ENCODE measurements at regions not wholly inside any gene's neighbourhood (a gene's known extent, or its start where the extent isn't known, plus 50 kb on each side); places are given as distances from the start of the nearest gene placed in this dataset.

DNA sequence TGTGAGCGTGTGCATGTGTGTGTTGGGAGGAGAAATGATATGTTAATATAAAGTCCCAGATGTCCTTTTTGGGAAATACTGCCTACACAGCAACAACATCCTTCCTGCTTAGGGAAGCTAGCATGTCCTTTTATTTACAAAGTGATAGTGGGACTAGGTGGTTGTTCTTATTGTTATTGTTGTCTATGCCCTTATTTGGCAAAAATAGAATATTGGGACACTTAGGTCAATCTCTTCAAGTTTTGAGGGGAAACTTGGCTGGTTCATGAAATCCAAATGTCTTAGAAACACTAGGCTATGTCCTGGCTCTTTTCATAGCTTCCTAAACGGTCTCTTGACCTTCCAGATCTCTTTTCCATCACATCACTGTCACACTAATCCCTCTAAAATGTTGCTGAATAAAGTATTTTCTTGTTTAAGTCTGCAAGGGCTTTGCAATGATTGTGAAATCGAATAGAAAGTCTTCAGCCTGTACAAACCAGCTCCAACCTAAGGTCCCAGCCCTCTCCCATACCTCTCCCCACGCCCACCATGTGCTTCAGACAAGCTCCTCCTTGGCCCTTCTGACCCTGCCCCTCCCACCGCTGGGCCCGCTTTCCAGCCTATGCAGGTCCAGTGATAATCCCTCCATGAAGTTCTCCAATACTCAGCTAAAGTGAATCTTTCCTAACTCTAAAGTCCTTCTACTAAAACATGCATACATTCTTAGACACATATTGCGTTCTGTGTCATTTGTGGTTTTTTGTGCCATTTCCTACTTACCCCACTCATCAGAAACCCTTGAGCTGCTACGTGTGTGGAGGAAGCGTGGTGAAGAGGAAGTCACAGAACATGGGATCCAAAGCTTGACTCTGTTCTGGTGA, 205.1 kb downstream of the LY86 start:
- H3K9me3 ChIP-seq (ENCODE audit: low read length) = no peaks in the 10 kb centered on the region
- no peaks in the 10 kb centered on the region for H3K36me3 ChIP-seq (ENCODE audit: insufficient read depth, low read length)
- no peak overlapping the region for H3K4me3 ChIP-seq (ENCODE audit: low read depth in 1 of 2, low read length in 2 of 2)
- no peaks in the 10 kb centered on the region for H3K4me1 ChIP-seq (ENCODE audit: insufficient read depth, low read length)
- no peak overlapping the region for H3K9ac ChIP-seq (ENCODE audit: low read length)
- H3K27me3 ChIP-seq (ENCODE audit: control insufficient read depth in 1 of 2, insufficient read depth in 2 of 2, low read length in 2 of 2) = no peaks in the 10 kb centered on the region
- H3K27ac ChIP-seq (ENCODE audit: low read depth, low read length) = no peak overlapping the region

DNA sequence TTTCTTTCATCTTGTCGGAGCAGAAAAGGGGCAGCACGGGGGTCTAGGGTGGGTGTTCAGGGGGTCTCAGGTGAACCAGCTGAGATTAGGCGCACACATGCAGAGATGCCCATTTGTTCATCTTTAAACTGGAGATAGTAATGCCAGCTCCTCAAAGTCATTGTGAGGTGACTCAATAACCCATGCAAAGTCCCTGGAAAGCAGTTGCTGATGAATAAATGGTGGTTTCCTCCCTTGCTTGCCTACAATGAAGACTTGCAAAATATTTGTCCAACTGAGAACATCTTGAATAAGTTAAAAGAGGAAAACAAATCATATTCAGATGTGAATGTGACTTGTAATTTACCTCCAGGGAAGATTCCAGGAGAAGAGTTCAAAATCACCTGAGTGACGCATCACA, 206.9 kb downstream of the LY86 start:
- Histone ChIP-seq H3K36me3 (ENCODE audit: insufficient read depth, low read length) (no peaks in the 10 kb centered on the region), H3K27ac (ENCODE audit: low read depth, low read length) (no peak overlapping the region), H3K4me3 (ENCODE audit: low read depth in 1 of 2, low read length in 2 of 2) (no peak overlapping the region), H3K27me3 (ENCODE audit: control insufficient read depth in 1 of 2, insufficient read depth in 2 of 2, low read length in 2 of 2) (no peaks in the 10 kb centered on the region), H3K9ac (ENCODE audit: low read length) (no peak overlapping the region), H3K9me3 (ENCODE audit: low read length) (no peaks in the 10 kb centered on the region), H3K4me1 (ENCODE audit: insufficient read depth, low read length) (no peaks in the 10 kb centered on the region)

DNA sequence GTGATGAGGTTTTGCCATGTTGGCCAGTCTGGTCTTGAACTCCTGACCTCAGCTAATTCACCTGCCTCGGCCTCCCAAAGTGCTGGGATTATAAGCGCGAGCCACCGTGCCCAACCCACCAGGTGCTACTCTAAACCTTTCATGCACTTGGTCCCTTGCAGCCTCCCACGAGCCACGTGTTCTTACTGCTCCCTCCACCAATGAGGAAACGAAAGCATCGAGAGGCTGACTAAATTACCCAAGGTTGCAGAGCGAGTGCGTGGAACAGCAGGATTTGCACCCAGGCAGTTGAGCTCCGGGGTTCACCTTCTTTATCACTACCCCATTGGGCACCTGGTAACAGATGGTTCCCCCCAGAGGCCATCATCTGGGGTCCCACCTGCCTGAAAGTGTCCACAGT, 208.3 kb downstream of the LY86 start:
- H3K27me3 ChIP-seq (ENCODE audit: control insufficient read depth in 1 of 2, insufficient read depth in 2 of 2, low read length in 2 of 2) = no peaks in the 10 kb centered on the region
- no peak overlapping the region for H3K9ac ChIP-seq (ENCODE audit: low read length)
- no peak overlapping the region for H3K4me3 ChIP-seq (ENCODE audit: low read depth in 1 of 2, low read length in 2 of 2)
- no peaks in the 10 kb centered on the region for H3K4me1 ChIP-seq (ENCODE audit: insufficient read depth, low read length)
- H3K9me3 ChIP-seq (ENCODE audit: low read length) = no peaks in the 10 kb centered on the region
- no peaks in the 10 kb centered on the region for H3K36me3 ChIP-seq (ENCODE audit: insufficient read depth, low read length)
- H3K27ac ChIP-seq (ENCODE audit: low read depth, low read length) = no peak overlapping the region

DNA sequence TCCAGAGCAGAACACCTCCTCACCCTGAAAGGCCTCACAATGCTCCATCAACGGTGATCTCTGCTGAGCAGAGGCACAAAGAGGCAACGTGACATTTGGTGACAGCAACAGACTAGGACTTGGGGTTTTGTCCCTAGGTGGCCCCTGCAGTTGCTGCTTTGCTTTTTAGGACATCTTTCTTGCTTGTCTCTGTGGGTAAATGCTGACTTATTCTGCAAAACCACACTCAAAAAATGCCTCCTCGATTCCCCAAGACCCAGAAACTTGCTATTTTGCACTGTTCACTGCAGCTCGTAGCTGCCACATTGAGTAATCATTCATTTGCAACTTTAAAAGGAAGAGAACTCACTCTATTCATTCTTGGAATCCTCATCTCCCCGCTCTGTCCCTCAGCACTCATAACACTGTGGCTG, 209.9 kb downstream of the LY86 start:
- H3K9me3 ChIP-seq (ENCODE audit: low read length) = no peaks in the 10 kb centered on the region
- H3K27ac ChIP-seq (ENCODE audit: low read depth, low read length) = no peak overlapping the region
- no peak overlapping the region for H3K4me3 ChIP-seq (ENCODE audit: low read depth in 1 of 2, low read length in 2 of 2)
- H3K27me3 ChIP-seq (ENCODE audit: control insufficient read depth in 1 of 2, insufficient read depth in 2 of 2, low read length in 2 of 2) = no peaks in the 10 kb centered on the region
- H3K36me3 ChIP-seq (ENCODE audit: insufficient read depth, low read length) = no peaks in the 10 kb centered on the region
- no peak overlapping the region for H3K9ac ChIP-seq (ENCODE audit: low read length)
- no peaks in the 10 kb centered on the region for H3K4me1 ChIP-seq (ENCODE audit: insufficient read depth, low read length)

DNA sequence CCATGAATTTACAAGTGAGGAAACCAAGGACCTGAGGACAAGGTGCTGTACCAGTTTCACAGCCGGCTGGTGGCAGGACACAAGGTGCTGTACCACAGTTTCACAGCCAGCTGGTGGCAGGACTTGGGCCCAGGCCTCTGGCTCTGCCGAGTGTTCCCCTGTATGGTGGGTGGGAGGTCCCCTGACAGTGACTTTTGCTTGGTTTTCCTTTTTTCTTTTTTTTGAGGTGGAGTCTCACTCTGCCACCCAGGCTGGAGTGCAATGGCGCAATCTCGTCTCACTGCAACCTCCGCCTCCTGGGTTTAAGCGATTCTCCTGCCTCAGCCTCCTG, 212.4 kb downstream of the LY86 start:
- Histone ChIP-seq H3K9ac (ENCODE audit: low read length) (no peak overlapping the region), H3K9me3 (ENCODE audit: low read length) (no peaks in the 10 kb centered on the region), H3K27me3 (ENCODE audit: control insufficient read depth in 1 of 2, insufficient read depth in 2 of 2, low read length in 2 of 2) (no peaks in the 10 kb centered on the region), H3K36me3 (ENCODE audit: insufficient read depth, low read length) (no peaks in the 10 kb centered on the region), H3K4me3 (ENCODE audit: low read depth in 1 of 2, low read length in 2 of 2) (no peak overlapping the region), H3K27ac (ENCODE audit: low read depth, low read length) (no peak overlapping the region), H3K4me1 (ENCODE audit: insufficient read depth, low read length) (no peaks in the 10 kb centered on the region)

DNA sequence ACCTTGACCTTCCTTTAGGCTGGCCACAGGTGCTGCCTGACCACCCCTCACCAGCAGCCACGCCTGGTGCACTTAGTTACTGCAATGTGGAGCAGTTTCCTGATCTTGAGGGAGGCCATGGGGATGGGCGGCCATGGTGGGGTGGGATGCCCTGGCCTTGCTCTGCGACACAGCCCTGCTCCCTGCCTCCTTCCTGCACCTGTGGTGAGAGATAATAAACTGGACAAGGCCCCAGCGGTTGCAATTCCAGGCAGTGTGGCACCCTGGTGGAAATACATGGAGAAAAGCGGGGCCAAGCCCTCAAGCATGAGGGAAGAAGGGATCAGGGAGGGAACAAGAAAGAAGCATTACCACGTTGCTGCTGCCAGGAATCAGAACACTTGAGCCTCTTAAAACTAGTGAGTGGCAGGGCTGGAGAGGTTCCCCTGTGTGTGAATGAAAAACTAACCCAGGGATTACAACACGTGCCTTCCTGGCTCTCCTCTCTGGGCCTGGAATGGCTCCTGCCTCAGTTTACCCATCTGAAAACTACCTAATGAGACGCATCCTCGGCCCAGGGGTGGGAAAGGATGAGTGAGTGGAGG, 213.2 kb downstream of the LY86 start:
- Histone ChIP-seq H3K4me3 (ENCODE audit: low read depth in 1 of 2, low read length in 2 of 2) (no peak overlapping the region), H3K4me1 (ENCODE audit: insufficient read depth, low read length) (no peaks in the 10 kb centered on the region), H3K27ac (ENCODE audit: low read depth, low read length) (no peak overlapping the region), H3K9ac (ENCODE audit: low read length) (no peak overlapping the region), H3K36me3 (ENCODE audit: insufficient read depth, low read length) (no peaks in the 10 kb centered on the region), H3K9me3 (ENCODE audit: low read length) (no peaks in the 10 kb centered on the region), H3K27me3 (ENCODE audit: control insufficient read depth in 1 of 2, insufficient read depth in 2 of 2, low read length in 2 of 2) (no peaks in the 10 kb centered on the region)

DNA sequence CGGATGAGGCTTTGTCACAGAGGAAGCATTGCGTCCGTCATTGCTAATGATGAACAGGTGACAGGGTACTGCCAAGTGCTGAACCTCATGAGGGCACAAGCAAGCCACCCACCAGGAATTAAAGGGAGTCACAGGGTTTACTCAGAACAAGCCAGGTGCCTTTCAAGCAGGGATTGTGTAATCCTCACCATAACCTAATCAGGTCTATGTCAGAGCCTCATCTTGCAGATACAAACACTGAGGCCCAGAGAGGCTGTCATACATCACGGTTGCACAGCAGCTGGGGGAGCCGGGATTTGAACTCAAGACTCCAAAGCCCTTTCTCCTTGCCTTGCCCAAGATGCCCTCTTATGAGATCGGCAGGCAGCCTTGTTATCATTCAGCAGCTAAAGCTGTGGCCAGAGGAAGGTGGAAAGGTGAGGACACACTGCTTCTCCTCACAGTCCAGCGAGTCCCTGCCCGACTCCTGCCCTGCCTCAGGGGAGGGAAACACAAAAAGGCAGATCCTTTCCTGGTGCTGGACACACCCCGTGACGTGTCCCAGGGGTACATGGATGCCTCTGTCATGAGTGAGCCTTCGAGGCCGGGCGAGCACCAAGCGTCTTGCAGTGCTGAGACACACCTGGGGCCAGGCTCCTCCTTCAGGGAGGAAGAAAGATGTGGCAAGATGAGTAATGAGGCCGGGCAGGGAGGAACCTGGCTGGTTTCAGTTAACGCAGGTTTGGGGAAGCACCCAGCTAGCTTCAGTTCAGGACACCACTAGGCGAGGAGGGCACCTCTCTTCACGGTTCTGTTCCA, 214.9 kb downstream of the LY86 start:
- H3K4me3 ChIP-seq (ENCODE audit: low read depth in 1 of 2, low read length in 2 of 2) = no peak overlapping the region
- no peaks in the 10 kb centered on the region for H3K36me3 ChIP-seq (ENCODE audit: insufficient read depth, low read length)
- H3K4me1 ChIP-seq (ENCODE audit: insufficient read depth, low read length) = no peaks in the 10 kb centered on the region
- no peaks in the 10 kb centered on the region for H3K27me3 ChIP-seq (ENCODE audit: control insufficient read depth in 1 of 2, insufficient read depth in 2 of 2, low read length in 2 of 2)
- H3K27ac ChIP-seq (ENCODE audit: low read depth, low read length) = no peak overlapping the region
- no peak overlapping the region for H3K9ac ChIP-seq (ENCODE audit: low read length)
- no peaks in the 10 kb centered on the region for H3K9me3 ChIP-seq (ENCODE audit: low read length)

DNA sequence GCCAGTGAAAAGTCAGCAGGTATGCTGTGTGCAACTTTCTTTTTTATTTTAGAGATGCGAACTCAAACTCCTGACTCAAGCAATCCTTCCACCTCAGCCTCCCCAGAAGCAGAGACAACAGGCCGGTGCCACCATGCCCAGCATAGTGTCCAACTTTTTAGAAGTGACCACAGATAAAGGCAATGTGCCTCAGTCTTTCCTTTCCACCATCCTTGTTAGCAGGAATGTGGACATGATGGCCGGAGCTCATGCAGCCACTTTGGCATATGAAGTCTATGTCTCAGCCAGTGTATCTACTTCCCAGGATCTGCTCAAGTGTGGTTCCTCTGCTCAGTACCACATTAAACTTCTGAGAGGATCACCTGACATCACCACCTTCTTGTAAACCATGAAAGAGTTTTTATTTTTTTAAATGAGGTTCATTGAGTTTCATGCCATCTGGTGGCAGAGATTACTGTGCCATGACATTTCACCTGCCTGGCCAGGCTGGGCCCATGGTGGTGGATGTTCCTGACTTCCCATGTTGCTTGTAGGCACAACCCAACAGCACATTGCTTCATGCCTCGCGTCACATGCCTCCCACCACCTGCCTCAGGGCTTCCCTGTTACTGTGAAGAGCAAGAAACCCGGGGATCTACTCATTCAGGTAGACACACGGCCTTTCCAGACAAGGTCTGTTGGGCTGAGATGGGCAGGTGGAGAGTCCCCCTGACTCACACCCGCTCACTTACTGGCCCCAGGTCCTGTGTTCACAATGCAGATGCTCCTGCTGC, 216.5 kb downstream of the LY86 start:
- Histone ChIP-seq H3K4me1 (ENCODE audit: insufficient read depth, low read length) (no peaks in the 10 kb centered on the region), H3K36me3 (ENCODE audit: insufficient read depth, low read length) (no peaks in the 10 kb centered on the region), H3K9me3 (ENCODE audit: low read length) (no peaks in the 10 kb centered on the region), H3K27me3 (ENCODE audit: control insufficient read depth in 1 of 2, insufficient read depth in 2 of 2, low read length in 2 of 2) (no peaks in the 10 kb centered on the region), H3K9ac (ENCODE audit: low read length) (no peak overlapping the region), H3K4me3 (ENCODE audit: low read depth in 1 of 2, low read length in 2 of 2) (no peak overlapping the region), H3K27ac (ENCODE audit: low read depth, low read length) (no peak overlapping the region)

DNA sequence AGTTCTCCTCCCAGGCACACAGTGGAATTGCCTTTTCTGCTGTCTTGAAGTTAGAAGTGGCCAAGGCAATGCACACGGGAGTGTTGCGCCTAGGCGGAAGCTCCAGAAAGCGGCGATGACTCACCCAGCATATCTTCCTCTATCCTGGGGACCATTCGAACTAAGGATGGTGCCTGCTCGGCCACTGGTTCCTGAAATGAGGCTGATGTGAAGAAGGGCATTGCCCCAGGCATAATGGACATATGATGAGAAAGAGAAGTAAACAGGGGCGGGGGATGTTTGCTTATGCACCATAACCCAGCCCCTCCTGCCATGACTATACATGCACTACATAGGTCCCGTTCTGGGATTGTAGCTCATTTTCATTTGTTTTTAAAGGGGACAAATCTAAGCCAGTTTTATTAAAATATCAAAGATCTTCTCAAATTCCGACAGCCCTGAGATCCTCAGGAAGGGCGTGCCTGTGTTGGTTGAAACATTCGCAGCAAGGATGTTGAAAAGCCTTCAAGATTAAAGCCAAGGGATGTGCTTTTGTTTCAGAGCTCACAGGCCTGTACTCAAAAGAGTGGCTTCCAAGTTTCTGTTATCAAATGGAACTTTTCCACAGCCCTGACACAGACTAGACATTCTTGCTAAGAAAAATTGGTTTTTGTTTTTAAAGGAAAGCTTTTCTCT, 218.5 kb downstream of the LY86 start:
- H3K4me1 ChIP-seq (ENCODE audit: insufficient read depth, low read length) = no peaks in the 10 kb centered on the region
- H3K4me3 ChIP-seq (ENCODE audit: low read depth in 1 of 2, low read length in 2 of 2) = no peak overlapping the region
- no peaks in the 10 kb centered on the region for H3K9me3 ChIP-seq (ENCODE audit: low read length)
- no peak overlapping the region for H3K27ac ChIP-seq (ENCODE audit: low read depth, low read length)
- H3K27me3 ChIP-seq (ENCODE audit: control insufficient read depth in 1 of 2, insufficient read depth in 2 of 2, low read length in 2 of 2) = no peaks in the 10 kb centered on the region
- H3K9ac ChIP-seq (ENCODE audit: low read length) = no peak overlapping the region
- no peaks in the 10 kb centered on the region for H3K36me3 ChIP-seq (ENCODE audit: insufficient read depth, low read length)

DNA sequence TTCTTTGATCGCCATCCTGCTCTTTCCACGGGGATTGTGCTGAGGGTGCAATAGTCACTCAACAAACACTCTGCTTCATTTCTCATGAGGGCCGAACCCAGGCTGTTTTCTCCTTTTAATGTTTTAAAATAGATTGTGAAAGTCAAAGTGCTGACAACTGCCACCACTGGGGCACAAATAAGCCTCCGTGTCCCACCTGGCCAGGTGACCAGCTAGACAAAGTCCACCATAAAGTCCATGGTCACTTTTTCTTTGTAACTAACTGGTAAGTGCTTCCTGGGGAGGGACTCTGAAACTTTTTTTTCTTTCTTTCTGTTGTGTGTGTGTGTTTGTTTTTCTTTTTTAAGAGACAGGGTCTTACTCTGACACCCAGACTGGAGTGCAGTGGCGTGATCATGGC, 219.8 kb downstream of the LY86 start:
- Histone ChIP-seq H3K9me3 (ENCODE audit: low read length) (no peaks in the 10 kb centered on the region), H3K27me3 (ENCODE audit: control insufficient read depth in 1 of 2, insufficient read depth in 2 of 2, low read length in 2 of 2) (no peaks in the 10 kb centered on the region), H3K36me3 (ENCODE audit: insufficient read depth, low read length) (no peaks in the 10 kb centered on the region), H3K9ac (ENCODE audit: low read length) (no peak overlapping the region), H3K4me3 (ENCODE audit: low read depth in 1 of 2, low read length in 2 of 2) (no peak overlapping the region), H3K27ac (ENCODE audit: low read depth, low read length) (no peak overlapping the region), H3K4me1 (ENCODE audit: insufficient read depth, low read length) (no peaks in the 10 kb centered on the region)

DNA sequence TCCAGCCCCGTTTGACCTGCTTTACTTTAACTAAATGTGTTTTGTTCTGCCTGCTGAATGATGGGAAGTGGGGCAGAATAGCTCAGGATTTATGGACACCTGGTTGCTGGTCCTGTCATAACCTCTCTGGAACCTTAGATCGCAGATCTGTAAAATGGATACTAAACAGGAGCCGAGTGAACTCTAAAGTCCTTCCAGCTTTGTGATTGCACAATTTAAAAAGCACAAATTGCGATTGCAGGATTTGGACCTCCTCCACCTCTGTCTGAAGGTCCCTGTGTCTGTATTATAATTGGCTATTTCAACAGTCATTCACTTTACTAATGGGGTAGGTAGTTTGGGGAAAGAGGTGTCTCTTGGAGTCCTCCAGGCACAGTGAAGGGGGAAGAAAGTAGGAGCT, 220.4 kb downstream of the LY86 start:
- Histone ChIP-seq H3K4me1 (ENCODE audit: insufficient read depth, low read length) (no peaks in the 10 kb centered on the region), H3K36me3 (ENCODE audit: insufficient read depth, low read length) (no peaks in the 10 kb centered on the region), H3K27ac (ENCODE audit: low read depth, low read length) (no peak overlapping the region), H3K9ac (ENCODE audit: low read length) (no peak overlapping the region), H3K4me3 (ENCODE audit: low read depth in 1 of 2, low read length in 2 of 2) (no peak overlapping the region), H3K27me3 (ENCODE audit: control insufficient read depth in 1 of 2, insufficient read depth in 2 of 2, low read length in 2 of 2) (no peaks in the 10 kb centered on the region), H3K9me3 (ENCODE audit: low read length) (no peaks in the 10 kb centered on the region)
